HG02678 (cell line): ENCODE measurements at regions not wholly inside any gene's neighbourhood (a gene's known extent, or its start where the extent isn't known, plus 50 kb on each side); places are given as distances from the start of the nearest gene placed in this dataset.
"Not testable (repeated sequence)": the region's sequence is repeated elsewhere in the genome, so short reads cannot be mapped to it uniquely, and the experiment has no call there.

Source experiments
- ATAC-seq: cut with Tn5 transposase; IDR thresholded peaks from one replicate; pipeline ENCODE4 v1.9.1; 2021; ENCODE audit warnings: mild to moderate bottlenecking, moderate library complexity; ENCODE audit not compliant: unreplicated experiment

GRCh38 chr5:9813305-9813704 lies 183.2 kb upstream of the TAS2R1 start:
- no peak for ATAC-seq

GRCh38 chr5:9807366-9807765 lies 177.2 kb upstream of the TAS2R1 start:
- not testable (repeated sequence) for ATAC-seq

- ATAC-seq: no peak
Measured at GRCh38 chr5:9801908-9802307, 171.8 kb upstream of the TAS2R1 start.

GRCh38 chr5:9799606-9800005 lies 169.5 kb upstream of the TAS2R1 start:
- no peak for ATAC-seq

GRCh38 chr5:9790276-9790675 lies 160.1 kb upstream of the TAS2R1 start:
- no peak for ATAC-seq

- ATAC-seq: no peak
Measured at GRCh38 chr5:9789777-9790176, 159.6 kb upstream of the TAS2R1 start.

- ATAC-seq: no peak
Measured at GRCh38 chr5:9787861-9788600, 157.9 kb upstream of the TAS2R1 start.

GRCh38 chr5:9786380-9787360 lies 156.5 kb upstream of the TAS2R1 start:
- ATAC-seq: no peak

GRCh38 chr5:9785751-9786150 lies 155.6 kb upstream of the TAS2R1 start:
- ATAC-seq: no peak

- ATAC-seq: no peak
Measured at GRCh38 chr5:9784231-9784630, 154.1 kb upstream of the TAS2R1 start.

- no peak for ATAC-seq
Measured at GRCh38 chr5:9782826-9783560, 152.8 kb upstream of the TAS2R1 start.

GRCh38 chr5:9781890-9782289 lies 151.7 kb upstream of the TAS2R1 start:
- no peak for ATAC-seq

- no peak for ATAC-seq
Measured at GRCh38 chr5:9781275-9781674, 151.1 kb upstream of the TAS2R1 start.

GRCh38 chr5:9780501-9780900 lies 150.3 kb upstream of the TAS2R1 start:
- no peak for ATAC-seq

GRCh38 chr5:9776525-9776924 lies 146.4 kb upstream of the TAS2R1 start:
- ATAC-seq: no peak

GRCh38 chr5:9775339-9775738 lies 145.2 kb upstream of the TAS2R1 start:
- ATAC-seq: no peak

- ATAC-seq: no peak
Measured at GRCh38 chr5:9774472-9775079, 144.4 kb upstream of the TAS2R1 start.

GRCh38 chr5:9771079-9771478 lies 140.9 kb upstream of the TAS2R1 start:
- no peak for ATAC-seq

- no peak for ATAC-seq
Measured at GRCh38 chr5:9766581-9766980, 136.4 kb upstream of the TAS2R1 start.

- ATAC-seq: no peak
Measured at GRCh38 chr5:9765419-9766140, 135.4 kb upstream of the TAS2R1 start.
